Transverse colon (tissue), 4 donors: ENCODE measurements at regions not wholly inside any gene's neighbourhood (a gene's known extent, or its start where the extent isn't known, plus 50 kb on each side); places are given as distances from the start of the nearest gene placed in this dataset.

ENCODE experiments used
- CTCF ChIP-seq, 5 experiments: fragments of 200-600 bp in 3 of 5; fragments of 450-650 bp in 2 of 5; sonication (generic) in 3 of 5; IDR thresholded peaks; 1 replicate in 2 of 5; 2 replicates in 3 of 5; pipeline ENCODE4 v1.5.1; 2016 to 2017; ENCODE audit warnings: antibody characterized with exemption in 5 of 5, inconsistent platforms in 3 of 5, mild to moderate bottlenecking in 2 of 5, moderate library complexity in 1 of 5
- POLR2A ChIP-seq: fragments of 450-650 bp; IDR thresholded peaks from one replicate; pipeline ENCODE4 v1.6.1; 2016; ENCODE audit warnings: antibody characterized with exemption, mild to moderate bottlenecking, moderate library complexity
- POLR2AphosphoS5 ChIP-seq, 3 donors: sonication (generic); formaldehyde crosslinking; IDR thresholded peaks; one replicate each; pipeline ENCODE4 v1.6.1; 2016; ENCODE audit warnings: antibody characterized with exemption in 3 of 3

DNA sequence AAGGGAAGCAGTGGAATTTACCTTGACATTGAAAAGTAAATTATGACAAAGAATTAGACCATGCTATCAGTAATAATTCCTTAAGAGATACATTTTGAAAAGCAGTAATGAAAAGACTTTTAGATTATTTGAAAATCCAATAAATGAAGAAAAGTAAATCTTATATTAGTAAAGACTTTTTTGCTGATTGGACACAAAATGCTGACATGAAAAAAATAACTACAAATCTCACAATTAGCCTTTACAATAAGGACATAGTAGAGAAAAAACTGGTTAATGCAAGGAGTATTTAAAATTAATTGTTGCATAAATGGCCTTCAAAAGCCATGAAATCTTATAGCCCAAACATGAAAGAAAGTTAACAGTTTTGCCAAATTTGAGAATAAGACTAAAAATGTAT lies 446.1 kb upstream of the FAM241A start:
- no peak for TF ChIP-seq CTCF (IDR thresholded peaks at IDR 0.05)
- TF ChIP-seq POLR2AphosphoS5 (IDR thresholded peaks at IDR 0.05) = no peak
- no peak for TF ChIP-seq POLR2A
